Fibroblast of villous mesenchyme (primary cell): ENCODE measurements at regions not wholly inside any gene's neighbourhood (a gene's known extent, or its start where the extent isn't known, plus 50 kb on each side); places are given as distances from the start of the nearest gene placed in this dataset.

Source experiments
- DNase-seq: peaks from one replicate; pipeline ENCODE4 v3.0.0-alpha.2; 2010; ENCODE audit warnings: low read depth
- H3K4me3 ChIP-seq: 2 replicates; pipeline ENCODE4 v1.5.1; 2011; ENCODE audit warnings: low read depth, mild to moderate bottlenecking, low read length
- CTCF ChIP-seq: IDR thresholded peaks from 2 replicates; pipeline ENCODE4 v1.5.1; 2012; ENCODE audit warnings: low read depth, mild to moderate bottlenecking, low read length; ENCODE audit not compliant: insufficient read depth

DNA sequence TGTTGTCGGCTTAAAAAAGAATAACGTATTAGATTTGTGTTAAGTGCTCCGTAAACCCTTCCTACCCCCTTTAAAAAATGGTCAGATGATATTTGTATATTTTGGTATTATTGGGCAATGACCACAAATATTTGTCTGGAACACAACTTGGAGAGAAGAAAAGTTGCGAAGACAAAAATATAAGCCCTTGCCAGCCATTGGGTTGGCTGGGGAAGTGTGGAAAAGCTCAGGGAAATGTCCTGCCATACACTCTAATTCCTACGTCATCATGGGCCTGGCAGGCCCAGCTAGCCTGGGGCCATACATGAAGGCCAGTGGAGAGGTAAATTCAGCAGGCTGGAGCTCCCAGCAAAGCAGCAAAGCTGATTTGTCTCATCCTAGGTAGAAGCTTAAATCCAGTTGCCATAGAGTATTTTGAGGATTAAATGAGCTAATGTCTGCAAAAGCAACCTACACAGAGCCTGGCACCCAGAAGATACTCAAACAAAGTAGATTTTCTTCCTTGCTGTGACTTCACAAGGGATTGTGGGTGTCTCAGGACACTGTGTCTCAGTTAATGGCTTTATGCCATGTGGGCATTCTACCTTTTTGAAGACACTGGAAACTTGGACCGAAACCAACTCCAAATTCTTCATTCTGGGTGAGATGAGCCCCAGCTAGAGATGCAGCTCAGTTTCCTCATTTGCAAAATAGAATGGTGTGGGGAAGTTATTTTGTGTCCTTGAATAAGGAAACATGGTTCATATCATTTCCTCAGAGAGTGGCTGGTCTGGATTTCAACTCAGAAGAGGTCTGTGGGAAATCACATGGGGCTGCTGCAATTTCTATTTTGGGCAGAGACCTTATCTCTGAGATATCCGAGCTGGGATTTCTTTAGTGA is 87.9 kb upstream of the MAP4K3 start:
- no peak for TF ChIP-seq CTCF
- DNase-seq = peak; percentile 85
- H3K4me3 ChIP-seq = no peak overlapping the region

DNA sequence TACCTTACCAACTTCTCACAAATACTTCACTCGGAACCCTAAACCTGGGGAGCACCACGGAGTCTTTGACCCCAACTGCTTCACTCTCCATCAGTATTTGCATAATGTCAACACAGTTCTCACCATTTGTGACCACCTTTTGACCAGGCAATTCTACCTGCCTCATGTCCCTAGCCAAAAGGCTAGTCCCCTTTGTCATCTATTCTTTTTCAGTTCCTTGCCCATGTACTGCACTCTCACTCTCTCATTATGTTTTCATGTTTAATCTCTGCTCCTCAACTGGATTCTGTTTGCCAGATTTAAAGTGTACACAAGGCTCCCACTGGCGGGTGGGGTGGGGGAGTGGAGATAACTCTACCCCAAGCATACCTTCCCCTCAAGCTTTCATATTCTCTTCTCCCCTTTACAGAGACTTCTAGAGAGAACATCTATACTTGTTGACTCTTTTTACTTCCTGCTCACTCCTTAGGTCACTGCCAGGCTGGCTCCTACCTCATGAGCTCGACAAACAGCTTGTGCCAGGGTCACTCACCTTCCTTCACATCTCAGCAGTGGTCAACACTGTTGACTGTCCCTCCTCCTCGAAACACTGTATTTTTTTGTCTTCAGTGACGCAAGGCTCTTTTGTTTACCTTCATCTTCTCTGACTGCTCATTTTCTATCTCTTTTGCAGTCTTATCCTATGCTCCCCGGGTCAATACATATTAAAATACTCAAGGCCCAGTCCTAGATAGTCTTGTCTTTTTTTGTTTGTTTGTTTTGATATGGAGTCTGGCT is 88.7 kb upstream of the MAP4K3 start:
- TF ChIP-seq CTCF = no peak
- DNase-seq = no peak
- H3K4me3 ChIP-seq = no peak overlapping the region

GRCh38 chr2:39528701-39529100 is 91.6 kb upstream of the MAP4K3 start:
- DNase-seq = no peak
- H3K4me3 ChIP-seq = no peak overlapping the region
- TF ChIP-seq CTCF = no peak

DNA sequence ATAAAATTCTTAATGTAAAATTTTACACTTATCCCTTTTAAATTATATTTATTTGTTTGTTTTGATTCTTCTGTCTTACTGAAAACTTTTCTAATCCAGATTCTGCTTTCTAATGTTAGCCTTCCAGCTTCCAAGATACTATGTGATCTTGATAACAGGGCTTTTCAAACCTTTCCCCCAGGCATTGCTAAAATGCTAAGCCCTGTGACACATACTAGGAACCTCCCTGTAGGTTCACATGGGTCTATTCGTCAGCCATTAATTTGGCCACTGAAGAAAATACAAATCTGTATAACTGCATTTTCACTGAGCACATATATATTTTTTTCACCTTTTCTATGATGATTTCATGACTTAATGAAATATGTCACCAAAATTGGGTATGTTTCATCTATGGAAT is 92.8 kb upstream of the MAP4K3 start:
- TF ChIP-seq CTCF = no peak
- no peak overlapping the region for H3K4me3 ChIP-seq
- no peak for DNase-seq

- DNase-seq = peak; percentile 91
- TF ChIP-seq CTCF = no peak
Observed at GRCh38 chr2:39530411-39530866, 93.4 kb upstream of the MAP4K3 start.

DNA sequence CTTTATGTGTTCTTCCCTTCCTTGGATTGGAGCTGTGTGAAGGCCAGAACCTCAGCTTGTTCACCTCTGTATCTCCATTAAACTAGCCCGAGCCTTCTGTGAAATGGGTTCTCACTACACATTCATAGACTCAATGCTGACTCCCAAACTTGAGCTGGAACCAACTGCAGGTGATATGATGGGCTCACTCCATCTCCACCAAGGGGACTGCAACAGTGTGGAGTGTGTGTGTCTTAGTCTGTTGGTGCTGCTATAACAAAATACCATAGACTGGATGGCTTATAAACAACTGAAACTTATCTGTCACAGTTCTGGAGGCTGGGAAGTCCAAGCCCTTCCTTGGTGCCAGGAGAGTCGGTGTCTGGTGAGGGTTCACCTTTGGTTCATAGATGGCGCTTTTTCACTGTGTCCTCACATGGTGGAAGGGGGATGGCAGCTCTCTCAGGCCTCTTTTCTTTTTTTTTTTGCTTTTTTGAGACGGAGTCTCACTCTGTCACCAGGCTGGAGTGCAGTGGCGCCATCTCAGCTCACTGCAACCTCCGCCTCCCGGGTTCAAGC is 94.2 kb upstream of the MAP4K3 start:
- H3K4me3 ChIP-seq = no peak overlapping the region
- no peak for TF ChIP-seq CTCF
- DNase-seq = no peak

More at GRCh38 chr2:39530411-39530866, 93.4 kb upstream of the MAP4K3 start:
- no peak overlapping the region for H3K4me3 ChIP-seq
